K562 (cell line): ENCODE measurements at regions not wholly inside any gene's neighbourhood (a gene's known extent, or its start where the extent isn't known, plus 50 kb on each side); places are given as distances from the start of the nearest gene placed in this dataset.

Source experiments
- ATAC-seq: fragments of 200-7000 bp; cut with Tn5 transposase; 3 replicates; pipeline ENCODE4 v1.9.1; 2020; ENCODE audit warnings: moderate library complexity
- BruUV-seq: library from RNA; stranded (reverse); fragments of 400-500 nt; replicated peaks from 2 replicates; lab custom pipeline; 2021; lab: Mats Ljungman, UMichigan
- CTCF ChIA-PET: fragments of 300-600 bp; formaldehyde crosslinking; extraction: SDS; loops from one replicate; lab custom pipeline; 2021; ENCODE audit warnings: low intra/inter-chr PET ratio; lab: Yijun Ruan, JAX
- POLR2A ChIA-PET: fragments of 300-600, 350-650 bp; sonication (Branson Sonifier 250); formaldehyde crosslinking; extraction: SDS; loops from one replicate; lab custom pipeline; 2021; ENCODE audit warnings: antibody characterized with exemption, inconsistent platforms; lab: Yijun Ruan, JAX
- DNase-seq, 4 experiments: peaks; one replicate each; pipeline versions ENCODE4 v3.0.0 to v3.0.0-alpha.2; 2011 to 2018; ENCODE audit warnings: low spot score in 3 of 4, mixed read lengths in 3 of 4; ENCODE audit errors: extremely low read depth in 1 of 4
- FAIRE-seq: peaks from 2 replicates; lab custom pipeline; 2011; peaks lifted over from hg19 to GRCh38; lab: Jason Lieb, UNC
- H2AFZ ChIP-seq: 2 replicates; pipeline ENCODE4 v1.6.0; 2011; ENCODE audit warnings: low read depth, low read length, control low read depth, inconsistent platforms
- H3K27ac ChIP-seq: fragments of 200-600 bp; 3 replicates; pipeline ENCODE4 v1.8.0; 2011; ENCODE audit warnings: low read depth, mild to moderate bottlenecking, control low read depth, inconsistent platforms, low read length, moderate library complexity, mixed read lengths; ENCODE audit errors: extremely low read depth
- H3K27me3 ChIP-seq, 2 experiments: fragments of 300-600 bp in 1 of 2; 2 replicates in 1 of 2; 3 replicates in 1 of 2; pipeline versions ENCODE4 v1.6.0 to v1.8.0; 2011; ENCODE audit warnings: inconsistent platforms in 2 of 2, low read length in 2 of 2, mild to moderate bottlenecking in 1 of 2, mixed read lengths in 1 of 2, moderate library complexity in 1 of 2; ENCODE audit not compliant: control insufficient read depth in 2 of 2, insufficient read depth in 2 of 2
- H3K36me3 ChIP-seq: fragments of 300-600 bp; 3 replicates; pipeline ENCODE4 v1.8.0; 2011; ENCODE audit warnings: mild to moderate bottlenecking, low read length, inconsistent platforms; ENCODE audit not compliant: control insufficient read depth, insufficient read depth
- H3K4me1 ChIP-seq, 2 experiments: fragments of 200-600 bp in 1 of 2; replicated peaks in 1 of 2; 2 replicates in 1 of 2; 3 replicates in 1 of 2; pipeline versions ENCODE4 v1.5.1 to v1.8.0; 2011; ENCODE audit warnings: inconsistent platforms in 2 of 2, low read length in 2 of 2, mild to moderate bottlenecking in 1 of 2, mixed read lengths in 1 of 2, moderate library complexity in 1 of 2; ENCODE audit not compliant: control insufficient read depth in 2 of 2, insufficient read depth in 2 of 2
- H3K4me2 ChIP-seq: 2 replicates; pipeline ENCODE4 v1.6.1; 2011; ENCODE audit warnings: low read length, control low read depth, inconsistent platforms, mixed read lengths; ENCODE audit not compliant: insufficient read depth
- H3K4me3 ChIP-seq: fragments of 200-600 bp; sonication (generic), shearing (Covaris generic); 2 replicates; pipeline ENCODE4 v1.5.1; 2016; ENCODE audit warnings: control low read depth, inconsistent platforms
- H3K79me2 ChIP-seq: fragments of 200-600 bp; 3 replicates; pipeline ENCODE4 v1.8.0; 2011; ENCODE audit warnings: low read length, inconsistent platforms; ENCODE audit not compliant: control insufficient read depth, insufficient read depth
- H3K9ac ChIP-seq, 2 experiments: 2 replicates each; pipeline versions ENCODE4 v1.6.0 to v1.6.1; 2011; ENCODE audit warnings: low read depth in 2 of 2, low read length in 2 of 2, control low read depth in 1 of 2, inconsistent platforms in 1 of 2, mild to moderate bottlenecking in 1 of 2, mixed read lengths in 1 of 2; ENCODE audit not compliant: insufficient read depth in 1 of 2
- H3K9me1 ChIP-seq: one replicate; pipeline ENCODE4 v1.6.0; 2011; ENCODE audit warnings: inconsistent platforms, mild to moderate bottlenecking, low read length, moderate library complexity; ENCODE audit not compliant: control insufficient read depth, insufficient read depth
- H3K9me3 ChIP-seq: replicated peaks from 2 replicates; pipeline ENCODE4 v1.5.1; 2011; ENCODE audit warnings: low read depth, low read length, inconsistent platforms; ENCODE audit not compliant: control insufficient read depth, insufficient read depth
- H4K20me1 ChIP-seq: replicated peaks from 2 replicates; pipeline ENCODE4 v1.6.1; 2011; ENCODE audit warnings: low read length, inconsistent platforms, mixed read lengths; ENCODE audit not compliant: control insufficient read depth, insufficient read depth
- BRF2 ChIP-seq: IDR thresholded peaks from 3 replicates; pipeline ENCODE4 v1.6.1; 2011; ENCODE audit warnings: borderline replicate concordance, mild to moderate bottlenecking; ENCODE audit not compliant: insufficient read length, insufficient read depth
- E2F8 ChIP-seq: fragments of 450-650 bp; IDR thresholded peaks from 2 replicates; pipeline ENCODE4 v1.7.1; 2018; ENCODE audit warnings: mild to moderate bottlenecking, low read depth; ENCODE audit not compliant: partially characterized antibody
- GATAD2A ChIP-seq: fragments of 450-650 bp; IDR thresholded peaks from 2 replicates; pipeline ENCODE4 v1.6.1; 2017
- KLF6 ChIP-seq: fragments of 250-450 bp; sonication (Bioruptor Pico); IDR thresholded peaks from 2 replicates; pipeline ENCODE4 v1.4.0; 2020; ENCODE audit warnings: mild to moderate bottlenecking, moderate library complexity, borderline replicate concordance
- MCM7 ChIP-seq, 2 experiments: fragments of 450-650 bp; IDR thresholded peaks; 2 replicates each; pipeline ENCODE4 v1.6.1; 2016 to 2018
- SAFB ChIP-seq: fragments of 200-400 bp; formaldehyde crosslinking; IDR thresholded peaks from 2 replicates; pipeline ENCODE4 v1.6.1; 2017; ENCODE audit warnings: low read depth, low read length, borderline replicate concordance
- SMAD1 ChIP-seq: fragments of 150-350 bp; IDR thresholded peaks from 2 replicates; pipeline ENCODE4 v1.6.1; 2014; ENCODE audit warnings: low read length, low read depth; ENCODE audit not compliant: partially characterized antibody
- SNIP1 ChIP-seq: fragments of 450-650 bp; IDR thresholded peaks from 2 replicates; pipeline ENCODE4 v1.7.1; 2017; ENCODE audit warnings: low read depth, mild to moderate bottlenecking
- ZBTB9 ChIP-seq: fragments of 450-650 bp; formaldehyde crosslinking; IDR thresholded peaks from 2 replicates; pipeline ENCODE4 v1.4.0; 2020; ENCODE audit warnings: mild to moderate bottlenecking, moderate library complexity
- ZNF175 ChIP-seq: fragments of 200-800 bp; sonication (Bioruptor generic); IDR thresholded peaks from 2 replicates; pipeline ENCODE4 v1.6.1; 2016; ENCODE audit warnings: low read depth, mild to moderate bottlenecking, missing genetic modification characterization, missing compliant biosample characterization
- ZNF584 ChIP-seq: fragments of 200-800 bp; sonication (Bioruptor generic); IDR thresholded peaks from 2 replicates; pipeline ENCODE4 v1.6.1; 2016; ENCODE audit warnings: low read depth, mild to moderate bottlenecking, missing genetic modification characterization, missing compliant biosample characterization
- WGBS: fragments of 100-300 bp; shearing (Covaris generic); methylation state at CpG from one replicate; pipeline ENCODE4 v1.1.6; 2016; ENCODE audit warnings: low coverage, mixed read lengths; ENCODE audit not compliant: insufficient coverage; ENCODE audit errors: missing lambda C conversion rate; 5-methylcytosine and 5-hydroxymethylcytosine counted together
- in situ Hi-C: fragments of 300-500 bp; cut with MboI; formaldehyde crosslinking; loops from 4 replicates; pipeline ENCODE4 v1.15.0; 2018; ENCODE audit warnings: inconsistent platforms, mixed read lengths
- intact Hi-C: fragments of 100-400 bp; cut with micrococcal nuclease; formaldehyde crosslinking; loops from 2 replicates; pipeline ENCODE4 v1.14.2; 2022

- TF ChIP-seq SAFB (no peak), MCM7 (IDR thresholded peaks at IDR 0.05) (no peak), SNIP1 (no peak), ZNF584 (CRISPR knock-in tag) (no peak), ZNF175 (CRISPR knock-in tag) (no peak), BRF2 (no peak), ZBTB9 (CRISPR knock-in tag) (no peak)
Measured at GRCh38 chr5:125725691-125726090, 697.5 kb upstream of the GRAMD2B start (continued).

- Histone ChIP-seq H3K4me1 (no peaks in the 10 kb centered on the region), H3K36me3 (no peaks in the 10 kb centered on the region), H3K4me2 (no peak overlapping the region), H2AFZ (no peak overlapping the region), H3K9me1 (no peaks in the 10 kb centered on the region), H3K27me3 (no peaks in the 10 kb centered on the region), H3K9me3 (0 out of 2 replicates have a peak, but pooled peaks cover 1% of the 10 kb centered on the region), H3K27ac (no peak overlapping the region), H3K9ac (no peak overlapping the region), H3K4me3 (no peak overlapping the region), H4K20me1 (no peaks in the 10 kb centered on the region), H3K79me2 (no peaks in the 10 kb centered on the region)
- ChIA-PET CTCF (no interaction called here), POLR2A (no interaction called here)
- intact Hi-C loops, result no loop called here
- DNase-seq, result no peak
- in situ Hi-C loops, result no loop called here
- WGBS, result 2% methylated on average over 3 of the region's 3 CpGs
- no TSS peak for BruUV-seq
- no peak for FAIRE-seq
- ATAC-seq, result no peak
- TF ChIP-seq KLF6 (CRISPR knock-in tag) (no peak), GATAD2A (no peak), E2F8 (no peak), SMAD1 (no peak), ZNF584 (CRISPR knock-in tag) (no peak)
Measured at GRCh38 chr5:125743939-125744338, 679.3 kb upstream of the GRAMD2B start.
